ENCODE measurements at regions not wholly inside any gene's neighbourhood (a gene's known extent, or its start where the extent isn't known, plus 50 kb on each side); places are given as distances from the start of the nearest gene placed in this dataset.
"Not testable (repeated sequence)": the region's sequence is repeated elsewhere in the genome, so short reads cannot be mapped to it uniquely, and the experiment has no call there.

GRCh38 chr17:15802917-15803316 lies 70.8 kb downstream of the TBC1D26 start:
- intact Hi-C loops (cut with DNase I); DNase-seq: not testable (repeated sequence)

DNA sequence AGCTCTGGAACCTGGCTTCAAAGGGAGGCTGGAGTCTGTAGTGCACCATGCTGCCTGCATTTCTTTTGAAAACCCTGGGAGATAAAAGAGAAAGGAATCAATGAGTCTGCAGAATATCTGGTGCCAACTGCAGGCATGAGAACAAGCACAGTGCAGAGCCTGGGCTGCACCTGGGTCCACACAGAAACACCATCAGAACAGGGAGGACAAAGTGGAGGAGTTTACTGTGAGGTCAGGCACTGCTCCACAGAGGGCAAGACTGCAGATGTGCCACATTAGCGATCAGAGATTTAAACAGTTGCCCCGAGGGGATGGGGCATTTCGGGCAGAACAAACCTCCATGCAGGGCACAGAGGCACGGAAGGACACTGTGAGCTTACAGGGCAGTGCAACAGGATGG lies 74.7 kb downstream of the TBC1D26 start:
- DNase-seq; intact Hi-C loops (cut with DNase I): not testable (repeated sequence)

- intact Hi-C loops (cut with DNase I); DNase-seq: not testable (repeated sequence)
Measured at GRCh38 chr17:15813388-15813787, 81.3 kb downstream of the TBC1D26 start.

GRCh38 chr17:15814003-15814402 lies 81.9 kb downstream of the TBC1D26 start:
- DNase-seq; intact Hi-C loops (cut with DNase I): not testable (repeated sequence)

DNA sequence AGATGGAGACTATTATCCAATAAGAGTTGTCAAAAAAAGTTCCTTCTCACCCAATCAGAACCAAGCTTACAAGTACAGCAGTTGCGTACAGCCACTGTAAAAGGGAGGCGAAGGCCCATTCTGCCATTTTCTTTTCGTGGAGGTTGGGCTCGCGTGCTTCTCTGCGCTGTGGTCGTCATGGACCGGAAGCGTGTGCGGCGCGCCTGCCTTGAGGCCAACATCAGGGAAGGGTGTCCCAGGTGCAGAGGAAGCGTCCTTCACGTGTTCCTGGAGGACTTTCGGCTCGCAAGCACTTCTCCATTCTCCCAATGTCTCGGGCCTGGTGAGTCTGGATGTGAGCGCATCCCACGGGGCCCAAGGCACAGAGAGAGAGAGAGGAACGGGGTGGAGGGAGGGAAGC lies 85.8 kb downstream of the TBC1D26 start:
- DNase-seq; intact Hi-C loops (cut with DNase I): not testable (repeated sequence)

DNA sequence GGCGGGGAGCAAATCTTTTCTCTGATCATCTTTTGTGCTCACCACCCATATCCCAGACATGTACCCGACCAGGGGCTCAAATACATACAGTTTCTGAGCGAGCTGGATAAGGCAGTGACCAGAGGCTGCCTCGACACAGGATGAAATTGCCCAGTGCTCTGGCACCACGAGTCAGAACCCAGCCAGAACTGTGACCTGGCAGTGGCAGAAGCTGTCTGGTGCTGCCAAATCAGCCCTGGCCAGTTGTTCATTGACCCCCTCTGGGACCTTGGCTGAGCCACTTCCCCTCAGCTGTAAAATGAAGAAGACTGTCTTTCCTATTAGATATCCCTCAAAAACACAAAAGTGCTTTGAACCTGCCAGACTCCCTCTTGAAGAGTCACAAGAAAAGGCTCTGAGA lies 90.2 kb downstream of the TBC1D26 start:
- intact Hi-C loops (cut with DNase I); DNase-seq: not testable (repeated sequence)

GRCh38 chr17:15828727-15829314 lies 96.7 kb downstream of the TBC1D26 start:
- DNase-seq, result peak; percentile 54 to 97 (median 82)
- intact Hi-C loops (cut with DNase I), result loop anchor here (2.0 kb wide), 1 partner anchor 170 kb away; the partner anchor contains the start of genes TTC19 and ZSWIM7

DNA sequence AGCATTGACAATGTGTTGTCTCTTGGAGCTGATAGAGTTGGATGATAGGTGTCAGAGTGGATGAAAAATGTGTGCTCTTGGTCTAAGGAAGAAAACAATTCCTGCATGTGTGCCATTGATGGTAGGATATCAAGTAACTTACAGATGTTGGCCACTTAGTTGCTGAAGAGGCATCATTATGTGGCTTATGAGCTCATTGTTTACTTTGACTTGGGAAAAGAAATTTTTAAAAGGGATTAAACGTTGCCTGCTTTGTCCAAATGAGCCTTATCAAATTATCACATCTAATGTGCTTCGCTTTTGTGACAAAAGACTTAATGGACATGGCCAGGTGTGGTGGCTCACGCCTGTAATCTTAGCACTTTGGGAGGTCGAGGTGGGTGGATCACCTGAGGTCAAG lies 98.1 kb downstream of the TBC1D26 start:
- DNase-seq; intact Hi-C loops (cut with DNase I): not testable (repeated sequence)

- DNase-seq; intact Hi-C loops (cut with DNase I): not testable (repeated sequence)
Measured at GRCh38 chr17:15831182-15831581, 99.1 kb downstream of the TBC1D26 start.

DNA sequence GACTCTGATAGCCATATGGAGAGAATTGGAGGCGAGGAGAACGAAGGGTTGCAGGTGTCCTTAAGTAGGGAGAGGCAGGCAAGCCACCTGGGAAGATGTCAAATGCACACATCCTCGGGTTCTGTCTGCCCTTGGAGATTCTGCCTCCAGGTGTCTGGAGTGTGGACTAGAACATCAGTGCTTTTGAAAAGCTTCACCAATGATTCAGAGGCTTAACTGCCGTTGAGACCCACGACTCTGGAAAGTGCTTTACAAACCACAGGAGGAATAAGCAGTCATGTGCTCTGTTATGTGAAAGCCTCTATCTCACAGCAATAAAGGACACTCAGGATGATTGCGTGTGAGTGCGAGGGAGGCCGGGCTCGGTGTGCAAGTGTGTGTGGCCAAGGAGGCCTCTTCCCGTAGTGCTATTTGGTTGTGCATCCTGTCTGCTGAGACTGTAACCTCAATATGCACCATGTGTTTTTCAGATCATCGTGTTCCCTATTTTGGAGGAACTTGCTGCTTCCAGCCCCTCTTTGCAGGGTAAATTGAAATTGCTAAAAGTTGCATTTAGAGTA lies 100.9 kb downstream of the TBC1D26 start:
- intact Hi-C loops (cut with DNase I); DNase-seq: not testable (repeated sequence)

DNA sequence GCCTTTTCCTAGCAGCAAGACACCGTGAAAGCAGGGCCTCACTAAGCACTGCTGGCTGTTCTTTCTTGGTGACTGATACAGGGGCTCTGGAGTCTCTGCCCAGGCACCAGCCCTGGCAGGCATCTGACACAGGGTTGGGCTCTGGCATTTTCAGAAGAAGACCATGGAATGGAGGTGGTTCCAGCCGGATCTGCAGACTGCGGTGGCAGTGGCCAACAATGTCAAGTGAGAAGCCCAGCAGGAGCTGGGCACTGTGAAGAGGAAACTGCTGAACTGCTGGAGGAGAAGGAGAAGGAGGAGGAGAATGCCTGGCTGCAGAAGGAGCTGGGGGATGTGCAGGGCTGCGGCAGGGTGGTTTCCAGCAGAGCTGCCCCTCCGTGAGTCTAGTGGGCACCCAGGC lies 101.8 kb downstream of the TBC1D26 start:
- intact Hi-C loops (cut with DNase I); DNase-seq: not testable (repeated sequence)

DNA sequence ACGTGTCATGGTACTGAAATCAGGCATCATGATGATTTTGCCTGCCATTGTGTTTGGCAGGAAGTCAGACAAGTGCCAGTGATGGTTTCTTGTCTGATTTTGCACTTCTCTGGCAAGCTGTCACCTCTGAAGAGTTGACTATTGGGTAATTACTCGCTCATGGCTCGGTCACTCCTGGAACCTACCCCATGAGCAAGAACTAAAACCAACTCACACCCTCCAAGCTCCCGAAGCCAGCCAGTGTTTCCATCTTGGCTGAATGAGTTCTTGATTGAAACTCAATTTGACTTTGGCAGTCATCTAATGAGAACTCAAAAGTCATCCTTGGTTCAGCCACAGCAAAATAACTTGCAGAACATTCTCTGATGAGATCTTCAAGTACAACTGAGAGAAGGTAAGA lies 103.4 kb downstream of the TBC1D26 start:
- intact Hi-C loops (cut with DNase I); DNase-seq: not testable (repeated sequence)

GRCh38 chr17:15836249-15836982 lies 104.3 kb downstream of the TBC1D26 start:
- intact Hi-C loops (cut with DNase I); DNase-seq: not testable (repeated sequence)

DNA sequence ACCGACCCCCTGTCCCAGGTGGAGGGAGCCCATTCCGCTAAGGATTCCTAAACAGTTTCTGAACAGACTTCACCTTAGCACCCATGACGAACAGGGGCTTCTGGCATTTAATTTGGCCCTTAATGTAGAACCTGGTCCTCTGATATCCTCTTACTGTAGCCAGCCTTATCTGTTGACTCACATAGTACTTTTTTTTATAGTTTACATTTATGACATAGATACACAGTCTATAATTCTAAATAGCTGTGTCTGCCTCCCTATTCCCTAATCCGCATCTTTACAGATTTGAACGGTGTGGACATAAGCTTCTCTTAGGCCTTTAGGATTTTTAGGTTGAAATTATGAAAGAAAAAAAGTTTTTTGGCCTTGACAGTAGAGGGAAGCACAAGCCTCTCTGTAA lies 104.9 kb downstream of the TBC1D26 start:
- intact Hi-C loops (cut with DNase I); DNase-seq: not testable (repeated sequence)

DNA sequence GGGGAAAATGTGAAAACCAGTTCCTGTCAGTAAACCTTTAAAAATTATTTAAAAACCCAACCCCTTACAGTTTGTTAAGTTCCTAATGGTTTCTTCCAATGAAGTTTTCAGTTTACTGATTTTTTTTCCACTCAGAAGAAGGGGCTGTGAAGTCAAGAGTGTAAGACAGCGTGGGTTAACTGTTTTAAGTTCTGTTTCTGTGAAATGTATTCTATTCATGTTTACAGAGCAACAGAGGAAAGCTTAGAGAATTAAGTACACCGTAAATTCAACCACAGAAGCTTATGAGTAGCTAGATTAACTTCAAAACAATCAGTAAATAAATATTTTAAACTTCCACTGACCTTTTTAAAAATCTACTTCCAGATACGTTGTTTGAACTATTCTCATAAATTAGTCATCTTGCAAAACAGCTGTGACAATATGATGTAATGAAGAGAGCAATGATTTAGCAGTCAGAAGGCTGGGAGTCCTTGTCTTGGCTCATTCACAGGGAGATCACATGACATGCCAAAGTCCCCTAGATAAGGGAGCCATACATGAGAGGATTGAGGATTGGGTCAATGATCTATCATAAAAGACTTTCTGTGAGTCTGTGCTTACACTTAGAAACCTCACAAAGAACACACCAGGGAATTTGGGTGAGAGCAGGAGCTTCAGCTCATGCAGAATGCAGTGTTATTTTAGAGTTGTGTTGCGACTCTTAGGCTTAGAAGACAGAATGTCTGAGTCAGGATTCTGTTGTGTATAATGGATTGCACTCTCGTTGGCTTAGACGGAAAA lies 97.3 kb upstream of the ADORA2B start:
- intact Hi-C loops (cut with DNase I); DNase-seq: not testable (repeated sequence)

DNA sequence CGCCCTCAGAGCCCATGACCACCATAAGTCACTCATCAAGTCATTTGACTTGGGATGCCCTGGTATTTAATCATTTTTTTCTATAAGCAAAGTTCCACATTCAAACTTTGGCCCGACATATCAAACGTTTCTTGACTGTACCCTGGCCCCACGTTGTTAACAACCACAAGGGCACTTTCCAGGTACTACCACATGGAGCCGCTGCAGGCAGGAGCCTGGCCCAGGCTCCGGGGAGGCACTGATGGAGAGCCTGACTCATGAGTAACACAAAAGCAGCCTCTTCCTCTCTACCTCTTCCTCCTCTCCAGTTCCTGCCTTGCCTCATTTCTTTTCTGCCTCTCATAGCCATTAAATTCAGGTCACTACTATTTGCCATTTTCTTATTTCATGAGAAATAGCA lies 95.9 kb upstream of the ADORA2B start:
- DNase-seq; intact Hi-C loops (cut with DNase I): not testable (repeated sequence)

GRCh38 chr17:15850071-15850470 lies 94.9 kb upstream of the ADORA2B start:
- DNase-seq; intact Hi-C loops (cut with DNase I): not testable (repeated sequence)

DNA sequence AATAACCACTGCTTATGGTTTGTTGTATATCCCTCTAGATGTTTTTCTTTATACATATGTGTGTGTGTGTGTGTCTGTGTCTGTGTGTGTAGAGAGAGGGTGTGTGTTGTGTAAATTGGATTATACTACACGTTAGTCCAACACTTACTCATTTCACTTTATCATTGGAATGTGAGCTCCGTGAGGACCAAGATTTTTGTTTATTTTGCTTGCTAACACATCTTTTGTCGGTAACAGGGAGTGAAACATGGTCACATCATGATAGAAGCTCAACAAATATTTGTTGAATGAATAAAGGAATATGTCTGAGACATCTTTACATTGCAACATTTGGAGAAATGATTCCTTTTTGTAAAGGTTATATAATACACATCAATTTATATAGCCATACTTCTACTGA lies 94.2 kb upstream of the ADORA2B start:
- DNase-seq; intact Hi-C loops (cut with DNase I): not testable (repeated sequence)

DNA sequence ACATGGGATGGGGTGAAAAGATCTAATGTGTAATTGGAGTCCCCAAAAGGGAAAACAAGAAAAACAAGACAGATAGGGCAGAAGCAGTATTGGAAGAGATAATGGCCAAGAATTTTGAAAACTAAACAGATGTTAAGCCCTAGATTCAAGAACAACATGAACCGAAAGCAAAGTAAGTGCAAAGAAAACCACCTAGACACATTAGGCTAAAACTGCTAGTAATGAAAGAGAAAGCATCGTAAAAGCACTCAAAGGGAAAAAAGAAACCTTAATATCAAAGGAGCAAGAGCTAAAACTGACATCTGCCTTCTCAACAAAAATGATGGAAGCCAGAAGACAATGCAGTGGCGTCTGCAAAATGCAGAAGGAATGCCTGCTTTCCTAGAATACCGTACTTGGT lies 92.1 kb upstream of the ADORA2B start:
- DNase-seq; intact Hi-C loops (cut with DNase I): not testable (repeated sequence)

DNA sequence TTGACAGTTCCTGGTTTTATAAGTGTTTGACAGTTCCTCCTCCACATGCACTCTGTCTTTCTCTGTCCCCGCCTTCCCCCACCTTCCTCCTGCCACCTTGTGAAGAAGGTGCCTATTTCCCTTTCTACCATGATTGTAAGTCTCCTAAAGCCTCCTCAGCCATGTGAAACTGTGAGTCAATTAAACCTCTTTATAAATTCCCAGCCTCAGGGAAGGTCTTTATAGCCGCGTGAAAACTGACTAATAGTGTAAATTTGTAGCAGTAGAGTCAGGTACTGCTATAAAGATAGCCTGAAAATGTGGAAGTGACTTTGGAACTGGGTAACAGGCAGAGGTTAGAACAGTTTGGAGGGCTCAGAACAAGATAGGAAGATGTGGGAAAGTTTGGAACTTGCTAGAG lies 88.7 kb upstream of the ADORA2B start:
- intact Hi-C loops (cut with DNase I); DNase-seq: not testable (repeated sequence)

DNA sequence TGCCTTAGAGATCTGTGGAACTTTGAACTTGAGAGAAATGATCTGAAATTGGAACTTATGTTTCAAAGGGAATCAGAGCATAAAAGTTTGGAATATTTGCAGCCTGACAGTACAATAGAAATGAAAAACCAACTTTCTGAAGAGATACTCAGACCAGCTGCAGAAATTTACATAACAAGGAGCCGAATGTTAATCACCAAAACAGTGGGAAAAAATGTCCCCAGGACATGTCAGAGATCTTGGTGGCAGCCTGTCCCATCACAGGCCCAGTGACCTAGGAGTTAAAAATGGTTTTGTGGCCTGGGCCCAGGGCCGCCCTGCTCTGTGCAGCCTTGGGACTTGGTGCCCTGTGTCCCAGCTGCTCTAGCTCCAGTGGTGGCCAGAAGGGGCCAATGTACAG lies 88.2 kb upstream of the ADORA2B start:
- DNase-seq; intact Hi-C loops (cut with DNase I): not testable (repeated sequence)

Data from posterior cingulate gyrus (tissue), 11 donors.